RWPE1 (cell line): ENCODE measurements at regions not wholly inside any gene's neighbourhood (a gene's known extent, or its start where the extent isn't known, plus 50 kb on each side); places are given as distances from the start of the nearest gene placed in this dataset.
"Not testable (repeated sequence)": the region's sequence is repeated elsewhere in the genome, so short reads cannot be mapped to it uniquely, and the experiment has no call there.

ENCODE experiments used
- CTCF ChIA-PET: fragments of 350-600 bp; sonication (Branson Sonifier 250); formaldehyde crosslinking; extraction: SDS; loops from one replicate; lab custom pipeline; 2021; lab: Yijun Ruan, JAX
- POLR2A ChIA-PET: fragments of 400-600 bp; formaldehyde crosslinking; extraction: SDS; loops from one replicate; lab custom pipeline; 2020; ENCODE audit warnings: antibody characterized with exemption; ENCODE audit not compliant: low non-redundant PET; lab: Yijun Ruan, JAX
- DNase-seq: peaks from one replicate; pipeline ENCODE4 v3.0.0; 2012; ENCODE audit warnings: low spot score
- H3K27ac ChIP-seq: fragments of 450-650 bp; 2 replicates; pipeline ENCODE4 v1.5.1; 2017
- CTCF ChIP-seq: fragments of 450-650 bp; conservative IDR thresholded peaks from 2 replicates; pipeline ENCODE4 v1.5.1; 2017; ENCODE audit warnings: low read depth, mild to moderate bottlenecking

GRCh38 chr10:22086730-22087401 lies 83.3 kb upstream of the DNAJC1 start:
- POLR2A ChIA-PET = no interaction called here
- CTCF ChIA-PET = no interaction called here
- peak overlapping the region; percentile 44; the same call in 1 of the 2 replicates for H3K27ac ChIP-seq
- no peak for TF ChIP-seq CTCF
- DNase-seq = peak; percentile 56

GRCh38 chr10:22079921-22080320 lies 76.4 kb upstream of the DNAJC1 start:
- H3K27ac ChIP-seq, POLR2A ChIA-PET, DNase-seq: not testable (repeated sequence)
- CTCF ChIA-PET = interaction anchor here (0.7 kb wide), 1 partner anchor 316 kb away, joined by 3 read pairs; no protein-coding TSS in a partner anchor

- TF ChIP-seq CTCF = no peak
- DNase-seq = no peak
- no peak overlapping the region for H3K27ac ChIP-seq
- POLR2A ChIA-PET = no interaction called here
- CTCF ChIA-PET = no interaction called here
Measured at GRCh38 chr10:22071332-22071731, 67.8 kb upstream of the DNAJC1 start.

- no peak for TF ChIP-seq CTCF
- POLR2A ChIA-PET = no interaction called here
- CTCF ChIA-PET = no interaction called here
Measured at GRCh38 chr10:22067091-22067490, 63.6 kb upstream of the DNAJC1 start.

GRCh38 chr10:22060984-22061383 lies 57.5 kb upstream of the DNAJC1 start:
- POLR2A ChIA-PET, DNase-seq: not testable (repeated sequence)

More at GRCh38 chr10:22067091-22067490, 63.6 kb upstream of the DNAJC1 start:
- no peak for DNase-seq
- no peak overlapping the region for H3K27ac ChIP-seq

GRCh38 chr10:22058201-22058600 lies 54.7 kb upstream of the DNAJC1 start:
- DNase-seq = no peak
- no peak for TF ChIP-seq CTCF
- ChIA-PET POLR2A (no interaction called here), CTCF (interaction anchor here (0.6 kb wide), 2 partner anchors 9 to 401 kb away, joined by 3 read pairs; no protein-coding TSS in a partner anchor)
- H3K27ac ChIP-seq = no peak overlapping the region

More at GRCh38 chr10:22060984-22061383, 57.5 kb upstream of the DNAJC1 start:
- H3K27ac ChIP-seq, CTCF ChIA-PET: not testable (repeated sequence)

GRCh38 chr10:22054961-22055360 lies 51.4 kb upstream of the DNAJC1 start:
- ChIA-PET CTCF (no interaction called here), POLR2A (no interaction called here)
- no peak for DNase-seq
- TF ChIP-seq CTCF = no peak
- H3K27ac ChIP-seq = no peak overlapping the region
